Central memory CD8-positive, alpha-beta T cell (primary cell): ENCODE measurements at regions not wholly inside any gene's neighbourhood (a gene's known extent, or its start where the extent isn't known, plus 50 kb on each side); places are given as distances from the start of the nearest gene placed in this dataset.
"Not testable (repeated sequence)": the region's sequence is repeated elsewhere in the genome, so short reads cannot be mapped to it uniquely, and the experiment has no call there.

ENCODE experiments used
- ATAC-seq: fragments of 150-1000 bp; cut with Tn5 transposase; replicated peaks from 2 replicates; pipeline ENCODE4 v1.10.0; 2022; ENCODE audit warnings: mild to moderate bottlenecking, moderate FRiP score, moderate number of reproducible peaks; ENCODE audit not compliant: poor library complexity, severe bottlenecking; ENCODE audit errors: extremely low read depth
- DNase-seq, 2 donors: peaks; one replicate each; pipeline ENCODE4 v3.0.0; 2021; ENCODE audit warnings: low spot score in 2 of 2
- H3K27ac Mint-ChIP-seq: one replicate; pipeline ENCODE4 v1.8.0; 2022; ENCODE audit warnings: low read depth, mild to moderate bottlenecking, moderate library complexity, mixed read lengths
- H3K27me3 Mint-ChIP-seq: one replicate; pipeline ENCODE4 v1.8.0; 2022; ENCODE audit warnings: mixed read lengths
- H3K36me3 Mint-ChIP-seq: one replicate; pipeline ENCODE4 v1.8.0; 2022; ENCODE audit warnings: mild to moderate bottlenecking, moderate library complexity, mixed read lengths; ENCODE audit not compliant: insufficient read depth
- H3K4me1 Mint-ChIP-seq: one replicate; pipeline ENCODE4 v1.8.0; 2022; ENCODE audit warnings: mixed read lengths
- H3K4me3 Mint-ChIP-seq: one replicate; pipeline ENCODE4 v1.8.0; 2022; ENCODE audit warnings: mild to moderate bottlenecking, moderate library complexity, mixed read lengths
- H3K9me3 Mint-ChIP-seq: one replicate; pipeline ENCODE4 v1.8.0; 2022; ENCODE audit warnings: mixed read lengths

GRCh38 chr2:53505826-53506225 lies 261.8 kb upstream of the CHAC2 start:
- H3K4me3 Mint-ChIP-seq = no peak overlapping the region
- ATAC-seq = no peak
- H3K36me3 Mint-ChIP-seq = no peaks in the 10 kb centered on the region
- H3K27me3 Mint-ChIP-seq = peaks cover 29% of the 10 kb centered on the region
- DNase-seq = no peak
- H3K9me3 Mint-ChIP-seq = no peaks in the 10 kb centered on the region
- H3K4me1 Mint-ChIP-seq = no peaks in the 10 kb centered on the region
- no peak overlapping the region for H3K27ac Mint-ChIP-seq

GRCh38 chr2:53504507-53504906 lies 263.1 kb upstream of the CHAC2 start:
- no peak for ATAC-seq
- Mint-ChIP-seq H3K27me3 (peaks cover 29% of the 10 kb centered on the region), H3K27ac (no peak overlapping the region), H3K36me3 (no peaks in the 10 kb centered on the region), H3K4me3 (no peak overlapping the region), H3K4me1 (no peaks in the 10 kb centered on the region), H3K9me3 (no peaks in the 10 kb centered on the region)
- DNase-seq = no peak

GRCh38 chr2:53500181-53500580 lies 267.4 kb upstream of the CHAC2 start:
- Mint-ChIP-seq H3K36me3 (no peaks in the 10 kb centered on the region), H3K4me1 (no peaks in the 10 kb centered on the region), H3K4me3 (no peak overlapping the region), H3K9me3 (no peaks in the 10 kb centered on the region), H3K27me3 (peaks cover 9% of the 10 kb centered on the region), H3K27ac (no peak overlapping the region)
- DNase-seq (no peak), ATAC-seq (no peak)

GRCh38 chr2:53498210-53498609 lies 269.4 kb upstream of the CHAC2 start:
- H3K9me3 Mint-ChIP-seq = no peaks in the 10 kb centered on the region
- H3K27me3 Mint-ChIP-seq = peaks cover 9% of the 10 kb centered on the region
- H3K36me3 Mint-ChIP-seq = no peaks in the 10 kb centered on the region
- no peak overlapping the region for H3K4me3 Mint-ChIP-seq
- ATAC-seq (no peak), DNase-seq (no peak)
- H3K27ac Mint-ChIP-seq = no peak overlapping the region
- H3K4me1 Mint-ChIP-seq = no peaks in the 10 kb centered on the region

- no peaks in the 10 kb centered on the region for H3K36me3 Mint-ChIP-seq
- no peaks in the 10 kb centered on the region for H3K27me3 Mint-ChIP-seq
- no peak overlapping the region for H3K27ac Mint-ChIP-seq
- H3K4me3 Mint-ChIP-seq = no peak overlapping the region
- ATAC-seq (no peak), DNase-seq (no peak)
- no peaks in the 10 kb centered on the region for H3K9me3 Mint-ChIP-seq
- no peaks in the 10 kb centered on the region for H3K4me1 Mint-ChIP-seq
Observed at GRCh38 chr2:53497020-53497419, 270.6 kb upstream of the CHAC2 start.

- Mint-ChIP-seq H3K36me3 (no peaks in the 10 kb centered on the region), H3K27ac (no peak overlapping the region), H3K4me1 (no peaks in the 10 kb centered on the region), H3K27me3 (peaks cover 15% of the 10 kb centered on the region), H3K4me3 (no peak overlapping the region), H3K9me3 (no peaks in the 10 kb centered on the region)
- ATAC-seq = no peak
- no peak for DNase-seq
Observed at GRCh38 chr2:53493210-53493609, 274.4 kb upstream of the CHAC2 start.

- Mint-ChIP-seq H3K27ac (peak overlapping the region; percentile 32), H3K9me3 (no peaks in the 10 kb centered on the region), H3K27me3 (peaks cover 15% of the 10 kb centered on the region), H3K4me1 (no peaks in the 10 kb centered on the region), H3K4me3 (no peak overlapping the region), H3K36me3 (no peaks in the 10 kb centered on the region)
- ATAC-seq = no peak
- DNase-seq = no peak
Observed at GRCh38 chr2:53490659-53491058, 276.9 kb upstream of the CHAC2 start.

- not testable (repeated sequence) for DNase-seq, ATAC-seq, H3K4me1 Mint-ChIP-seq, H3K27ac Mint-ChIP-seq, H3K36me3 Mint-ChIP-seq, H3K4me3 Mint-ChIP-seq, H3K9me3 Mint-ChIP-seq
- H3K27me3 Mint-ChIP-seq = peaks cover 24% of the 10 kb centered on the region
Observed at GRCh38 chr2:53486185-53486899, 281.3 kb upstream of the CHAC2 start.

GRCh38 chr2:53485021-53485728 lies 282.4 kb upstream of the CHAC2 start:
- Mint-ChIP-seq H3K4me1 (no peaks in the 10 kb centered on the region), H3K36me3 (no peaks in the 10 kb centered on the region), H3K9me3 (peaks cover 5% of the 10 kb centered on the region), H3K27ac (no peak overlapping the region), H3K27me3 (peaks cover 16% of the 10 kb centered on the region), H3K4me3 (no peak overlapping the region)
- DNase-seq (no peak), ATAC-seq (no peak)

- Mint-ChIP-seq H3K4me1 (no peaks in the 10 kb centered on the region), H3K27ac (no peak overlapping the region), H3K9me3 (peaks cover 5% of the 10 kb centered on the region), H3K27me3 (peaks cover 9% of the 10 kb centered on the region), H3K36me3 (no peaks in the 10 kb centered on the region), H3K4me3 (no peak overlapping the region)
- no peak for ATAC-seq
- no peak for DNase-seq
Observed at GRCh38 chr2:53484531-53484930, 283.1 kb upstream of the CHAC2 start.

GRCh38 chr2:53477517-53477916 lies 290.1 kb upstream of the CHAC2 start:
- Mint-ChIP-seq H3K27me3 (peaks cover 6% of the 10 kb centered on the region), H3K4me3 (no peak overlapping the region), H3K4me1 (no peaks in the 10 kb centered on the region), H3K27ac (no peak overlapping the region), H3K9me3 (peaks cover 4% of the 10 kb centered on the region), H3K36me3 (no peaks in the 10 kb centered on the region)
- no peak for DNase-seq
- ATAC-seq = no peak

GRCh38 chr2:53476834-53477233 lies 290.8 kb upstream of the CHAC2 start:
- no peak for ATAC-seq

GRCh38 chr2:53475766-53476165 lies 291.8 kb upstream of the CHAC2 start:
- no peaks in the 10 kb centered on the region for H3K36me3 Mint-ChIP-seq
- H3K4me3 Mint-ChIP-seq = no peak overlapping the region
- ATAC-seq (no peak), DNase-seq (no peak)
- H3K4me1 Mint-ChIP-seq = no peaks in the 10 kb centered on the region
- no peaks in the 10 kb centered on the region for H3K27me3 Mint-ChIP-seq
- no peak overlapping the region for H3K27ac Mint-ChIP-seq
- no peaks in the 10 kb centered on the region for H3K9me3 Mint-ChIP-seq

More at GRCh38 chr2:53476834-53477233, 290.8 kb upstream of the CHAC2 start:
- Mint-ChIP-seq H3K36me3 (no peaks in the 10 kb centered on the region), H3K27ac (no peak overlapping the region), H3K4me3 (no peak overlapping the region), H3K9me3 (no peaks in the 10 kb centered on the region), H3K27me3 (no peaks in the 10 kb centered on the region), H3K4me1 (no peaks in the 10 kb centered on the region)
- DNase-seq = no peak
